ENCODE measurements at regions not wholly inside any gene's neighbourhood (a gene's known extent, or its start where the extent isn't known, plus 50 kb on each side); places are given as distances from the start of the nearest gene placed in this dataset.

GRCh38 chr5:143554187-143554717, 150.8 kb upstream of the NR3C1 start:
- no peak for TF ChIP-seq CTCF (conservative IDR thresholded peaks at IDR 0.05 in 1 of 2, IDR thresholded peaks at IDR 0.05 in 1 of 2; ENCODE audit: low read depth in 1 of 2, low read length in 2 of 2)
- no peak for TF ChIP-seq EZH2 (IDR thresholded peaks at IDR 0.05; ENCODE audit: low read length, missing control alignments)

Data from fibroblast of lung (primary cell).